Gastroesophageal sphincter (tissue), 3 donors: ENCODE measurements at regions not wholly inside any gene's neighbourhood (a gene's known extent, or its start where the extent isn't known, plus 50 kb on each side); places are given as distances from the start of the nearest gene placed in this dataset.

Experiments
- EP300 ChIP-seq: sonication (generic); formaldehyde crosslinking; IDR thresholded peaks from one replicate; pipeline ENCODE4 v1.6.1; 2017; ENCODE audit warnings: antibody characterized with exemption, mild to moderate bottlenecking
- TF ChIP-seq, protein P1 (sequence below), 4 experiments: fragments of 200-600 bp in 2 of 4; fragments of 450-650 bp in 2 of 4; sonication (generic) in 1 of 4; IDR thresholded peaks; one replicate each; pipeline ENCODE4 v1.5.1; 2017 to 2019; ENCODE audit warnings: antibody characterized with exemption in 4 of 4, mild to moderate bottlenecking in 2 of 4, moderate library complexity in 2 of 4

DNA sequence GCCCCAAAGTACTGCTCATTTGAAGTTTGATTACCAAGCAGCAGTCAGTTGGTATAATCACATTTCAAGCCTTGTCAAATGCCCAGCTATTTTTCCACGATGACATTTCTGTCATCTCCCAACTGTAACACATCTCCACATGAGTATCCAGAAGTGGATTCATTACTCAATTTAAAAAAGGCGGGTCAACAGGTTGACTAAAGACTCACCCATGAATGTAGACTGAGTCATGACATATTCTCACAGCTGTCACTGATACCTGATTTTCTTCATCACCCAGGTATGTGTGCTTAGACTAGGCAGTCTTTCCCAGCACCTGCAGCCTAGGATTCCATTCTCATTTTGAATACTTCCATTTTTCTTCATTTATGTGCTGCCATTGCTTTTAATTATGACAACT lies 75.1 kb upstream of the DBX2 start:
- TF ChIP-seq, protein P1, sequence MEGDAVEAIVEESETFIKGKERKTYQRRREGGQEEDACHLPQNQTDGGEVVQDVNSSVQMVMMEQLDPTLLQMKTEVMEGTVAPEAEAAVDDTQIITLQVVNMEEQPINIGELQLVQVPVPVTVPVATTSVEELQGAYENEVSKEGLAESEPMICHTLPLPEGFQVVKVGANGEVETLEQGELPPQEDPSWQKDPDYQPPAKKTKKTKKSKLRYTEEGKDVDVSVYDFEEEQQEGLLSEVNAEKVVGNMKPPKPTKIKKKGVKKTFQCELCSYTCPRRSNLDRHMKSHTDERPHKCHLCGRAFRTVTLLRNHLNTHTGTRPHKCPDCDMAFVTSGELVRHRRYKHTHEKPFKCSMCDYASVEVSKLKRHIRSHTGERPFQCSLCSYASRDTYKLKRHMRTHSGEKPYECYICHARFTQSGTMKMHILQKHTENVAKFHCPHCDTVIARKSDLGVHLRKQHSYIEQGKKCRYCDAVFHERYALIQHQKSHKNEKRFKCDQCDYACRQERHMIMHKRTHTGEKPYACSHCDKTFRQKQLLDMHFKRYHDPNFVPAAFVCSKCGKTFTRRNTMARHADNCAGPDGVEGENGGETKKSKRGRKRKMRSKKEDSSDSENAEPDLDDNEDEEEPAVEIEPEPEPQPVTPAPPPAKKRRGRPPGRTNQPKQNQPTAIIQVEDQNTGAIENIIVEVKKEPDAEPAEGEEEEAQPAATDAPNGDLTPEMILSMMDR (IDR thresholded peaks at IDR 0.05): no peak
- TF ChIP-seq EP300: no peak
